ENCODE measurements at regions not wholly inside any gene's neighbourhood (a gene's known extent, or its start where the extent isn't known, plus 50 kb on each side); places are given as distances from the start of the nearest gene placed in this dataset.

DNA sequence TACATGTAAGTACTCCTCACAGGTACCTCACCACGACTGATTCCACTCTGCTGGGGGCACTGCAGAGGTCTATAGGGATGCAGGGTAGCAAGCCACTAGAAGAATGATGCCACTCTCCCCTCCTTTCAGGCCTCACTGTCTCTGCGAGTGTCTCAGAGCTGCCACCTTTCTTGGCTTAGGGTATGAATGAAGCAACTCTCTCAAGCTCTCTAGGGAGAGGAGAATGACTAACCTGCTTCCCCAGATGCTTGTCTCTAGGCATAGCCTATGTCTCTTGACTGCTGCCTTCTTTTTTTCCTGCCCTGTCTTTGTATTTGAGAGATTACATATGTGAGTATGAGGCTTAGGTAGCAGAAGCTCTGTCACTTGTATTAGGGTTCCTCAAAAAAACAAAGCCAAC is 566.5 kb upstream of the ATP2B1 start:
- no peaks in the 10 kb centered on the region for H3K9me3 ChIP-seq (ENCODE audit: control insufficient read depth in 1 of 2, low read length in 2 of 2)
- no peaks in the 10 kb centered on the region for H3K27me3 ChIP-seq (ENCODE audit: control insufficient read depth in 1 of 2, insufficient read depth in 2 of 2, low read length in 2 of 2)
- no peak overlapping the region for H3K4me3 ChIP-seq (ENCODE audit: low read depth in 1 of 2, low read length in 2 of 2)
- no peak overlapping the region for H3K27ac ChIP-seq (ENCODE audit: low read depth, low read length)
- H3K4me1 ChIP-seq (ENCODE audit: control insufficient read depth in 1 of 2, insufficient read depth in 2 of 2, low read length in 2 of 2), result no peaks in the 10 kb centered on the region
- H3K36me3 ChIP-seq (ENCODE audit: control insufficient read depth in 1 of 2, insufficient read depth in 2 of 2, low read length in 2 of 2), result no peaks in the 10 kb centered on the region
- no peak overlapping the region for H3K9ac ChIP-seq (ENCODE audit: low read depth in 1 of 2, low read length in 2 of 2)

- Histone ChIP-seq H3K9me3 (ENCODE audit: control insufficient read depth in 1 of 2, low read length in 2 of 2) (no peaks in the 10 kb centered on the region), H3K4me1 (ENCODE audit: control insufficient read depth in 1 of 2, insufficient read depth in 2 of 2, low read length in 2 of 2) (no peaks in the 10 kb centered on the region), H3K9ac (ENCODE audit: low read depth in 1 of 2, low read length in 2 of 2) (no peak overlapping the region), H3K27ac (ENCODE audit: low read depth, low read length) (no peak overlapping the region), H3K36me3 (ENCODE audit: control insufficient read depth in 1 of 2, insufficient read depth in 2 of 2, low read length in 2 of 2) (no peaks in the 10 kb centered on the region), H3K4me3 (ENCODE audit: low read depth in 1 of 2, low read length in 2 of 2) (no peak overlapping the region), H3K27me3 (ENCODE audit: control insufficient read depth in 1 of 2, insufficient read depth in 2 of 2, low read length in 2 of 2) (no peaks in the 10 kb centered on the region)
Observed at GRCh38 chr12:90274407-90274806, 565.8 kb upstream of the ATP2B1 start.

- Histone ChIP-seq H3K27ac (ENCODE audit: low read depth, low read length) (no peak overlapping the region), H3K36me3 (ENCODE audit: control insufficient read depth in 1 of 2, insufficient read depth in 2 of 2, low read length in 2 of 2) (no peaks in the 10 kb centered on the region), H3K27me3 (ENCODE audit: control insufficient read depth in 1 of 2, insufficient read depth in 2 of 2, low read length in 2 of 2) (no peaks in the 10 kb centered on the region), H3K4me1 (ENCODE audit: control insufficient read depth in 1 of 2, insufficient read depth in 2 of 2, low read length in 2 of 2) (no peaks in the 10 kb centered on the region), H3K9me3 (ENCODE audit: control insufficient read depth in 1 of 2, low read length in 2 of 2) (no peaks in the 10 kb centered on the region), H3K9ac (ENCODE audit: low read depth in 1 of 2, low read length in 2 of 2) (no peak overlapping the region), H3K4me3 (ENCODE audit: low read depth in 1 of 2, low read length in 2 of 2) (no peak overlapping the region)
Observed at GRCh38 chr12:90268574-90268973, 559.9 kb upstream of the ATP2B1 start.

GRCh38 chr12:90262251-90262650 is 553.6 kb upstream of the ATP2B1 start:
- Histone ChIP-seq H3K9me3 (ENCODE audit: control insufficient read depth in 1 of 2, low read length in 2 of 2) (no peaks in the 10 kb centered on the region), H3K27ac (ENCODE audit: low read depth, low read length) (no peak overlapping the region), H3K27me3 (ENCODE audit: control insufficient read depth in 1 of 2, insufficient read depth in 2 of 2, low read length in 2 of 2) (no peaks in the 10 kb centered on the region), H3K4me1 (ENCODE audit: control insufficient read depth in 1 of 2, insufficient read depth in 2 of 2, low read length in 2 of 2) (no peaks in the 10 kb centered on the region), H3K36me3 (ENCODE audit: control insufficient read depth in 1 of 2, insufficient read depth in 2 of 2, low read length in 2 of 2) (no peaks in the 10 kb centered on the region), H3K4me3 (ENCODE audit: low read depth in 1 of 2, low read length in 2 of 2) (no peak overlapping the region), H3K9ac (ENCODE audit: low read depth in 1 of 2, low read length in 2 of 2) (no peak overlapping the region)

- Histone ChIP-seq H3K4me1 (ENCODE audit: control insufficient read depth in 1 of 2, insufficient read depth in 2 of 2, low read length in 2 of 2) (no peaks in the 10 kb centered on the region), H3K27ac (ENCODE audit: low read depth, low read length) (no peak overlapping the region), H3K36me3 (ENCODE audit: control insufficient read depth in 1 of 2, insufficient read depth in 2 of 2, low read length in 2 of 2) (no peaks in the 10 kb centered on the region), H3K9ac (ENCODE audit: low read depth in 1 of 2, low read length in 2 of 2) (no peak overlapping the region), H3K9me3 (ENCODE audit: control insufficient read depth in 1 of 2, low read length in 2 of 2) (no peaks in the 10 kb centered on the region), H3K27me3 (ENCODE audit: control insufficient read depth in 1 of 2, insufficient read depth in 2 of 2, low read length in 2 of 2) (no peaks in the 10 kb centered on the region), H3K4me3 (ENCODE audit: low read depth in 1 of 2, low read length in 2 of 2) (no peak overlapping the region)
Observed at GRCh38 chr12:90261283-90261682, 552.6 kb upstream of the ATP2B1 start.

GRCh38 chr12:90260136-90260535 is 551.5 kb upstream of the ATP2B1 start:
- H3K27ac ChIP-seq (ENCODE audit: low read depth, low read length), result no peak overlapping the region
- H3K4me3 ChIP-seq (ENCODE audit: low read depth in 1 of 2, low read length in 2 of 2), result no peak overlapping the region
- H3K27me3 ChIP-seq (ENCODE audit: control insufficient read depth in 1 of 2, insufficient read depth in 2 of 2, low read length in 2 of 2), result no peaks in the 10 kb centered on the region
- H3K4me1 ChIP-seq (ENCODE audit: control insufficient read depth in 1 of 2, insufficient read depth in 2 of 2, low read length in 2 of 2), result no peaks in the 10 kb centered on the region
- no peak overlapping the region for H3K9ac ChIP-seq (ENCODE audit: low read depth in 1 of 2, low read length in 2 of 2)
- H3K36me3 ChIP-seq (ENCODE audit: control insufficient read depth in 1 of 2, insufficient read depth in 2 of 2, low read length in 2 of 2), result no peaks in the 10 kb centered on the region
- no peaks in the 10 kb centered on the region for H3K9me3 ChIP-seq (ENCODE audit: control insufficient read depth in 1 of 2, low read length in 2 of 2)

GRCh38 chr12:90257927-90258624 is 549.4 kb upstream of the ATP2B1 start:
- Histone ChIP-seq H3K9ac (ENCODE audit: low read depth in 1 of 2, low read length in 2 of 2) (no peak overlapping the region), H3K4me1 (ENCODE audit: control insufficient read depth in 1 of 2, insufficient read depth in 2 of 2, low read length in 2 of 2) (peaks cover 6% of the 10 kb centered on the region in 2 donors), H3K9me3 (ENCODE audit: control insufficient read depth in 1 of 2, low read length in 2 of 2) (no peaks in the 10 kb centered on the region), H3K27ac (ENCODE audit: low read depth, low read length) (no peak overlapping the region), H3K36me3 (ENCODE audit: control insufficient read depth in 1 of 2, insufficient read depth in 2 of 2, low read length in 2 of 2) (no peaks in the 10 kb centered on the region), H3K27me3 (ENCODE audit: control insufficient read depth in 1 of 2, insufficient read depth in 2 of 2, low read length in 2 of 2) (no peaks in the 10 kb centered on the region), H3K4me3 (ENCODE audit: low read depth in 1 of 2, low read length in 2 of 2) (no peak overlapping the region)

DNA sequence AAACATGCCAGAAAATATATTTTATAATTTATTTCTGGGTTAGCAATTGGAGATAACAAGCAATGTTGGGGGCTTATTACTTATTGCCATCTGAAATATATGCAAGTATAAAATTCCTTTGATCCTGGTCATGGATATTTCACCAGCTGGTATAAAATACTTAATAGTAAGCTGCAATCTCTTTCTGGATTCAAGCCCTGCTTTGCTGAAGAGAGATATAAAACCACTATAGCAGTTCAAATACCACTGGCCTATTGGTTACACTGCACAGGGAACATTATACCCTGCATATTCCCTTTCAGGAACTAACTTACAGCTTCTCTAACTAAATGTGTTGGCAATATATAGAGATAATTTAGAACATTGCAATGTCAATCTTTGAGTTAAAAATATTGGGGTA is 546.2 kb upstream of the ATP2B1 start:
- H3K4me1 ChIP-seq (ENCODE audit: control insufficient read depth in 1 of 2, insufficient read depth in 2 of 2, low read length in 2 of 2), result peaks cover 15% of the 10 kb centered on the region in 2 donors
- H3K9ac ChIP-seq (ENCODE audit: low read depth in 1 of 2, low read length in 2 of 2), result no peak overlapping the region
- H3K27me3 ChIP-seq (ENCODE audit: control insufficient read depth in 1 of 2, insufficient read depth in 2 of 2, low read length in 2 of 2), result no peaks in the 10 kb centered on the region
- no peaks in the 10 kb centered on the region for H3K9me3 ChIP-seq (ENCODE audit: control insufficient read depth in 1 of 2, low read length in 2 of 2)
- no peak overlapping the region for H3K27ac ChIP-seq (ENCODE audit: low read depth, low read length)
- H3K36me3 ChIP-seq (ENCODE audit: control insufficient read depth in 1 of 2, insufficient read depth in 2 of 2, low read length in 2 of 2), result no peaks in the 10 kb centered on the region
- H3K4me3 ChIP-seq (ENCODE audit: low read depth in 1 of 2, low read length in 2 of 2), result no peak overlapping the region

- peaks cover 15% of the 10 kb centered on the region in 2 donors for H3K4me1 ChIP-seq (ENCODE audit: control insufficient read depth in 1 of 2, insufficient read depth in 2 of 2, low read length in 2 of 2)
- no peak overlapping the region for H3K9ac ChIP-seq (ENCODE audit: low read depth in 1 of 2, low read length in 2 of 2)
- no peaks in the 10 kb centered on the region for H3K27me3 ChIP-seq (ENCODE audit: control insufficient read depth in 1 of 2, insufficient read depth in 2 of 2, low read length in 2 of 2)
- H3K27ac ChIP-seq (ENCODE audit: low read depth, low read length), result no peak overlapping the region
- H3K9me3 ChIP-seq (ENCODE audit: control insufficient read depth in 1 of 2, low read length in 2 of 2), result no peaks in the 10 kb centered on the region
- no peaks in the 10 kb centered on the region for H3K36me3 ChIP-seq (ENCODE audit: control insufficient read depth in 1 of 2, insufficient read depth in 2 of 2, low read length in 2 of 2)
- no peak overlapping the region for H3K4me3 ChIP-seq (ENCODE audit: low read depth in 1 of 2, low read length in 2 of 2)
Observed at GRCh38 chr12:90253674-90254181, 545.1 kb upstream of the ATP2B1 start.

GRCh38 chr12:90253136-90253535 is 544.5 kb upstream of the ATP2B1 start:
- Histone ChIP-seq H3K36me3 (ENCODE audit: control insufficient read depth in 1 of 2, insufficient read depth in 2 of 2, low read length in 2 of 2) (no peaks in the 10 kb centered on the region), H3K4me3 (ENCODE audit: low read depth in 1 of 2, low read length in 2 of 2) (no peak overlapping the region), H3K27me3 (ENCODE audit: control insufficient read depth in 1 of 2, insufficient read depth in 2 of 2, low read length in 2 of 2) (no peaks in the 10 kb centered on the region), H3K27ac (ENCODE audit: low read depth, low read length) (no peak overlapping the region), H3K4me1 (ENCODE audit: control insufficient read depth in 1 of 2, insufficient read depth in 2 of 2, low read length in 2 of 2) (peaks cover 15% of the 10 kb centered on the region in 2 donors), H3K9me3 (ENCODE audit: control insufficient read depth in 1 of 2, low read length in 2 of 2) (no peaks in the 10 kb centered on the region), H3K9ac (ENCODE audit: low read depth in 1 of 2, low read length in 2 of 2) (no peak overlapping the region)

Measured in duodenal mucosa (tissue), 2 donors.